OCI-LY3 (cell line): ENCODE measurements at regions not wholly inside any gene's neighbourhood (a gene's known extent, or its start where the extent isn't known, plus 50 kb on each side); places are given as distances from the start of the nearest gene placed in this dataset.
"Not testable (repeated sequence)": the region's sequence is repeated elsewhere in the genome, so short reads cannot be mapped to it uniquely, and the experiment has no call there.

ENCODE experiments used
- CTCF ChIP-seq: fragments of 200-600, 300-600 bp; sonication (generic); IDR thresholded peaks from 2 replicates; pipeline ENCODE4 v1.5.1; 2014; ENCODE audit warnings: antibody characterized with exemption, low read length, low read depth
- EZH2phosphoT487 ChIP-seq: fragments of 200-600 bp; shearing (Covaris generic); IDR thresholded peaks from 2 replicates; pipeline ENCODE4 v1.6.1; 2018; ENCODE audit warnings: antibody characterized with exemption, mixed run types, low read depth

GRCh38 chr1:197829011-197829410 lies 53.7 kb upstream of the DENND1B start:
- not testable (repeated sequence) for TF ChIP-seq CTCF, EZH2phosphoT487
